Umbilical cord (tissue), 1 donor: ENCODE measurements at regions not wholly inside any gene's neighbourhood (a gene's known extent, or its start where the extent isn't known, plus 50 kb on each side); places are given as distances from the start of the nearest gene placed in this dataset.

Experiments
- DNase-seq: peaks from one replicate; pipeline ENCODE4 v3.0.0-alpha.2; 2015; ENCODE audit warnings: low spot score

DNA sequence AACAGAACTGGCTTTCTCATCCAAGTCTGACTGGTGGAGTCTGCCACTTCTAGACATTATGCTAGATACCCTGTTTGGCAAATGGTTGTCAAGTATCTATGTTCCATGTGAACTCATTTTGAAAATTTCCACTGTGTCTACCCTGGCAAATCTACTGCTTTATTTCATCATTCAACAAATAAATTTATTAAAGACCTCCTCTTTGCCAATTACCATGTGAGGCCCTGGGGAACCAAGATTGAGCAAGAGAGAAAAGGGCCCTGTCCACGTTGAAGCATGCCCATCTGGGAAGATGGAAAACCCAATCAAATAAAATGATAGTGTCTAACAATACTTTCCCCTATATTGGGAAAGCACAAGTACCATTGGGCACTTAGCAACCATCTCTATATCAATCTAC lies 582.4 kb downstream of the IRS1 start:
- DNase-seq = no peak

- DNase-seq = no peak
Measured at GRCh38 chr2:226216575-226216974, 583.0 kb downstream of the IRS1 start.

DNA sequence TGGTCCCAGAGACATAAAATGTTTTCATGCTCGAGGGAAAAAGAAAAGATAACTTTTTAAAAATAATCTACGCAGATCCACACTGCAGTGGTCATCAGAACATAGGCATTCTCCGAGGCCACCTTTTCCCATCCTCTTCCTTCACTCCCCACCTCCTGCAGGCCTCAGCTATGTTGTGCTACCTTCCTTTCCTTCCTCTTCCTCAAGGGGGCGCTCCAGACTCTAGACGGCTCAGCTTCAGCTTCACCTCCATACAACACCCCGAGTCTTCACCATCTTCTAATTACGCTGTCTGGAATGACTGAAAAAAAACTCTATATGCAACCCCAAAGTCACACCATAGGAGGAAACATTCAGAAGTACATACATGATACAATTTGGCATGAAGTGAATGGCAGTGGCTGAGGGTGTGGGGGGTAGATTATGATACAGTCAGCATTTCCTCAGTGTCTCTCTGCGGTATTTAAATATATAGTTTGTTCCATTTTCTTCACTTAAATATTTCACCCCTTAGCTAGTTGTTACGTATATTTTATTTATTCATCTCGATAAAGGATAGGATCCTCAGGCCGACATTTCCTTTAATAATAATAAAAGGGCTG lies 583.6 kb downstream of the IRS1 start:
- peak; percentile 23 for DNase-seq

- peak; percentile 45 for DNase-seq
Measured at GRCh38 chr2:226213717-226214116, 585.9 kb downstream of the IRS1 start.

DNA sequence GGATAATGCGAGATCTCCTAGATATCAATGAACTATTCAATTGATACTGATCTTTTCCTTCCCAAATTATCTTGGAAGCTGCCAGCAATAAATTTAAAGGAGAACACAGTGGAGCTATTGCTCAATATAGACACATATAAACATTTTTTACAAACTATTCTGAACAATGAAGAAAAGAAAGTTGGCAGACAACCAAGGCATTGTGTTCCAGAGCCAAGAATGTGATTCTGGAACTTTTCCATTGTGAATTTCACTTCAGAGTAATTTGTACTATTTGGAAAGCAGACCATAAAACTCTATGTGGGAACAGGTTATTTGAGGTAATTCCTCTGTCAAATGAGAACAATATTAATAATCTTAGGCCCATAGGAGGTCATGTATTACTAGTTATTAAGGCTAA lies 588.2 kb downstream of the IRS1 start:
- DNase-seq = no peak

GRCh38 chr2:226208726-226209125 lies 590.9 kb downstream of the IRS1 start:
- no peak for DNase-seq

GRCh38 chr2:226207671-226208070 lies 591.9 kb downstream of the IRS1 start:
- no peak for DNase-seq

- no peak for DNase-seq
Measured at GRCh38 chr2:226199555-226199954, 600.1 kb downstream of the IRS1 start.

GRCh38 chr2:226198956-226199355 lies 600.7 kb downstream of the IRS1 start:
- no peak for DNase-seq

GRCh38 chr2:226190479-226191252 lies 609.0 kb downstream of the IRS1 start:
- no peak for DNase-seq

DNA sequence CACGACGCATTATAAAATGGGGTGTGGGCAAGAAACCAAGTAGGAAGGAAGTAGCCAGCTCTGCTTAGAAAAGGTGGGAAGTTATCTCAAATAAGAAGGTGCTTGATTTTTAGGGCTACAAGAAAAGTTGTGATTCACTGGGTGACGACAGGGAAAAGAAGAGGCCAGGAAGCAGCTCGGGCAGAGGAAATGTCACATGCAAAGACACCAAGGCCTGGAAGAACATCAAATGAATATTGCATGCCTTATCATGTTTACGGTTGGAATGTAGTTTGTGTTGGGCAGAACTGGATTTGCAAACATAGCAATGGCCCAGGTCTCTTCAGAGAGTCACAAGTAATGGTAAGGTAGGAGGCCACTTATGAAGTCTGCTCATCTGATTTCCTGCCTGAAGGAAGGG lies 610.6 kb downstream of the IRS1 start:
- DNase-seq = no peak

DNA sequence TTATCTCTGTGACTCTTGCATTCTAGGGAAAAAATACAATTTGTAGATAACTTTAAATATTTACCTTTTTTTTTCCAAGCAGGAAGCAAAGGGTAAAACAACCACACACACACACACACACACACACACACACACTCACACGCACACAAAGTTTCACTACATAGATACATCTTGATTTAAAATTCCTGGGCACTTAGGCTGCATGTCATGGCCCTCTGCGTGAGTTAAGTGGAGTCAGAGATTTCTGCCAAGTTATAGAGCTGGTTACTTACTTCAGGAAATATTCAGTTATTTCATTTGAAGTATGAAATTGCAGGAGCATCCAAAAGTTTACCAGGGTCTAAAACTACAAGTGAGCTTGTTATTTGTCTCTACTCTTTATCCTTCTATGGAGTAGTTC lies 612.0 kb downstream of the IRS1 start:
- DNase-seq = peak; percentile 95

GRCh38 chr2:226187156-226187555 lies 612.5 kb downstream of the IRS1 start:
- DNase-seq = no peak

DNA sequence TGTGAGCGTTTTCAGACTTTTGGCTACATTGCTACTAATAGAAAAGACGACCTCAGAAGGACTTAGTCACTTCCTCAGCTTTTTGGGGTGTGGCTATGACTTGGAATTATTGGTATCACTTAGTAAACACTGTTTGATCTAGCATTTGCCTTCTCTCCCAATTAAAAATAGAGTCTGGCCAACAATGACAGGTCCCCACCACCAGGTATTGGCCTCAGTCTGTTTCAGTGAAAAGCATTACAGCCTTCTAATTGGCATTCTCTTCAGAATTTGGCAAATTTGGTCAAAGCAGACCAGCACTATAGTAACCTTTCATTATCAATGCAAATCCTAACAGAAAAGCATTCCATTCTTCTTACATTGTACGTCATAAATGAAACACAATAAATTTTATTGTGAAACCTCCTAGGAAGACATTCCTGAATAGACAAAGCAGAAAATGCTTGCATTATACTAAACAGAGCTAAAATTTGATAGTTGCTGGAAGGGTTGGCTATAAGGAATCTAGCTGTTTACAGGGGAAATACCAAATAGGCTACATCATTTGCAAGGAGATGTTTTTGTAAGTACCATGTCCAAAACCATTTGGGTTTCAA lies 613.9 kb downstream of the IRS1 start:
- peak; percentile 69 for DNase-seq

- DNase-seq = no peak
Measured at GRCh38 chr2:226184940-226185615, 614.5 kb downstream of the IRS1 start.

GRCh38 chr2:226184540-226184939 lies 615.1 kb downstream of the IRS1 start:
- DNase-seq = no peak

GRCh38 chr2:226183550-226183949 lies 616.1 kb downstream of the IRS1 start:
- no peak for DNase-seq

DNA sequence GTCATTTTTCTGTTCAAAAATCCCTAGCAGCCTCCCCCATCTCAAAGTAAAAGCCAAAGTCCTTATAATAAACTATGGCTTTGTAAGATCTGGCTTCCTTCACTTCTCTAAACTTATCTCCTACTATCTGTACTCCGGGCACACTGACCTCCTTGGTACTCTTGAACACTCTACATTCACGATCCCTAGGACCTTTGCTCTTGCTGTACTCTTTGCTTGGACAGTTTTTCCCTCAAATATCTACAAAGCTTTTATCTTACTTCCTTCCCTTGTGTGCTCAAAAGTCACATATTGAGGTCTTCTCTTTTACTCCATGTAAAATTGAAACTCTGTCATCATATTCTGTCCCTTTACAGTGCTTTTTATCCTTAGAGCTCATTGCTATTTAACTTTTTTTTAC lies 616.6 kb downstream of the IRS1 start:
- no peak for DNase-seq

- DNase-seq = no peak
Measured at GRCh38 chr2:226181909-226182308, 617.7 kb downstream of the IRS1 start.

GRCh38 chr2:226180281-226180884 lies 619.2 kb downstream of the IRS1 start:
- no peak for DNase-seq

DNA sequence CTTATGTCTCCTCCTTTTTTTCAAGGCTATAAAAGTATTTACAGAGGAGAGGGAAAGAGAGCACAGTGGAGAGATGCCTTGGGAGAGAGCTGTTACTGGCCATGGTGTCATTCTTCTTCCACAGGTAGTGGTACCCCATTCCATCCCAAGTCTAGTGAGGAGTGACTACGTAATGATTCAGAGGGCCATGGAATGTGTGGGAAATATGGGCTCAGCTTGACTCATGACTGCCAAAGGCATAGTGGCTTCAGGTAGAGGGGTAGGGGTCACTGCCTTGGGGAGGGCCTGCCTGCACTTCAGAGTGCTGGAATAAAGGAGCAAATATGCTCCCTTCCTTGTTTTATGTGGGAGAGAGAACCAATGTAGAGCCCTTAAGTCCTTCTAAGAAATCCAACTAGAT lies 620.6 kb downstream of the IRS1 start:
- DNase-seq = no peak
